Muscle layer of colon (tissue), 2 donors: ENCODE measurements at regions not wholly inside any gene's neighbourhood (a gene's known extent, or its start where the extent isn't known, plus 50 kb on each side); places are given as distances from the start of the nearest gene placed in this dataset.
"Not testable (repeated sequence)": the region's sequence is repeated elsewhere in the genome, so short reads cannot be mapped to it uniquely, and the experiment has no call there.

Experiments
- H3K27ac ChIP-seq: one replicate; pipeline ENCODE4 v1.7.0; 2013; ENCODE audit warnings: low read depth, mild to moderate bottlenecking, low read length, moderate library complexity
- H3K27me3 ChIP-seq, 2 donors: one replicate each; pipeline ENCODE4 v1.7.0; 2013; ENCODE audit warnings: low read length in 2 of 2, mild to moderate bottlenecking in 2 of 2; ENCODE audit not compliant: insufficient read depth in 2 of 2, control insufficient read depth in 1 of 2
- H3K36me3 ChIP-seq: one replicate; pipeline ENCODE4 v1.7.0; 2013; ENCODE audit warnings: mild to moderate bottlenecking, low read length; ENCODE audit not compliant: insufficient read depth
- H3K4me1 ChIP-seq: one replicate; pipeline ENCODE4 v1.7.0; 2013; ENCODE audit warnings: mild to moderate bottlenecking, low read length; ENCODE audit not compliant: insufficient read depth
- H3K4me3 ChIP-seq, 2 donors: one replicate each; pipeline ENCODE4 v1.7.0; 2013; ENCODE audit warnings: low read length in 2 of 2, low read depth in 1 of 2, mild to moderate bottlenecking in 1 of 2, moderate library complexity in 1 of 2
- H3K9ac ChIP-seq: one replicate; pipeline ENCODE4 v1.7.0; 2013; ENCODE audit warnings: low read length
- H3K9me3 ChIP-seq: one replicate; pipeline ENCODE4 v1.7.0; 2013; ENCODE audit warnings: mild to moderate bottlenecking, low read length
- donor health status: abdominal sarcoma.
- donor health status: Adenocarcinoma of cecum.

DNA sequence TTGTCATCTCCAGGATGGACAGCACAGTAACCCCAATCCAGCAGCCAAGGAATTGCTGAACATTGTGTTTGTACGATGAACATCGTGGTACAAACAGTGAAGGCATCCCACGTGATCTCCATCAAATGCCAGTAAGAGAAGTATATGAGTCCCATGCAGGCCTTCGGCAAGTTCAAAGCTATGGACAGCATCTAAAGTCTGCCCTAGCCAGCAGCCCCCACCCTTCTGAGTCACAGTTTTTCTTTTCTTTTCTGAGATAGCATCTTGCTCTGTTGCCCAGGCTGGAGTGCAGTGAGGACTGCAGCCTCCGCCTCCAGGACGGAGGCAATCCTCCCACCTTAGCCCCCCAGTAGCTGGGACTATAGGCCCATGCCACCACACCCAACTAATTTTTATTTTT lies 71.0 kb upstream of the SRD5A2 start:
- Histone ChIP-seq H3K27me3 (no peaks in the 10 kb centered on the region), H3K27ac (no peak overlapping the region), H3K4me3 (no peak overlapping the region), H3K36me3 (no peaks in the 10 kb centered on the region), H3K9ac (no peak overlapping the region), H3K4me1 (no peaks in the 10 kb centered on the region), H3K9me3 (no peaks in the 10 kb centered on the region)

DNA sequence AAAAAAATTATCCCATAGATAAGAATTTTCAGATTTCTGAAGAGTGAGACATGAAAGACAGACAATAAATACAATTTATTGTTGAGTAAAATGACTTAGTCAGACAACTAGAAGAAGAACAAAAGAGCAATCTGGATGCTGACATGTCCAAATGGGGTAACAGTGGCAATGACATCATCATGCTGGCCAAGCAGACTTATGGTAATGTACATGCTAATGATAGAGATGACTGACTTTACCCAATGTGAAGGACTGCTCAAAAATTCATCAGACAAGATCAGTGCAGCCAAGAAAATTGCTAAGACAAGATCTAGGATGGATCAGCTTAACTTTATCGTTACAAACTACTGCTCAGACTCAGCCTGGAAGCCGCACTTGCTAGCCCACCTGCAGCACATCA lies 70.5 kb upstream of the SRD5A2 start:
- Histone ChIP-seq H3K27me3 (no peaks in the 10 kb centered on the region), H3K4me3 (no peak overlapping the region)

DNA sequence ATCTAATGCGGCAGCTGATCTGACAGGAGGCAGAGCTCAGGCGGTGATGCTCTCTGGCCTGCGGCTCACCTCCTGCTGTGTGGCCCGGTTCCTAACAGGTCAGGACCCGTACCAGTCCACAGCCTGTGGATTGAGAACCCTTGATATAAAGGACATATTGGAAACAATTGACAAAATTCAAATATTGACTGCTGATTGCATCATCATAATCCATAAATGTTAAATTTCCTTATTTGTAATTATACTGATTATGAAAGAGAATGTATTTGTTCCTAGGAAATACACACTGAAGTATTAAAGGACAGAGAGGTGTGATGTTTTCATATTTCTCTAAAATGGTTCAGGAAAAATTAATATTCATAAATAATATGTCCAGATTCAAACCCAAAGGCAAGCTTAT lies 63.8 kb upstream of the SRD5A2 start:
- no peak overlapping the region for H3K4me3 ChIP-seq
- no peak overlapping the region for H3K27ac ChIP-seq

More for the DNA sequence above, 70.5 kb upstream of the SRD5A2 start:
- no peaks in the 10 kb centered on the region for H3K4me1 ChIP-seq
- H3K27ac ChIP-seq, result no peak overlapping the region
- H3K9me3 ChIP-seq, result no peaks in the 10 kb centered on the region
- H3K9ac ChIP-seq, result no peak overlapping the region
- no peaks in the 10 kb centered on the region for H3K36me3 ChIP-seq

DNA sequence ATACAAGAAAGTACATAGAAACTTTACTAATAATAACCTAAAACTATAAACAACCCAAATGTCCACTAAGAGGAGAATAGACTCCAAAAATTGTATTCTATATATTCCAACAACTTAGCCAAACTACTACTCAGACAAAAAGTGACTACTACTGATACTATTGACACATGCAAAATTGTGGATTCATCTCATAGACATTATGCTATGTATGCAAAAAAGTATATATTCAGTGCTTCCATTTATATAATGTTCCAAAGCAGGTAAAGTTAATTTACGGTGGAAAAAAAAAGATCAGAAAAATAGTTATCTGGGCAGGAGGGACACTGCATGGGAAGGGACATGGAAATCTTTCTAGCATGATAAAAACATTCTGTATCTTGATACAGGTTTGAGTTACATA lies 62.0 kb upstream of the SRD5A2 start:
- H3K9me3 ChIP-seq, result no peaks in the 10 kb centered on the region
- H3K36me3 ChIP-seq, result no peaks in the 10 kb centered on the region
- no peak overlapping the region for H3K9ac ChIP-seq
- H3K4me1 ChIP-seq, result no peaks in the 10 kb centered on the region
- H3K4me3 ChIP-seq, result no peak overlapping the region
- H3K27ac ChIP-seq, result no peak overlapping the region
- H3K27me3 ChIP-seq, result no peaks in the 10 kb centered on the region

More for the DNA sequence above, 63.8 kb upstream of the SRD5A2 start:
- Histone ChIP-seq H3K36me3 (no peaks in the 10 kb centered on the region), H3K27me3 (no peaks in the 10 kb centered on the region), H3K9me3 (no peaks in the 10 kb centered on the region), H3K9ac (no peak overlapping the region), H3K4me1 (no peaks in the 10 kb centered on the region)

DNA sequence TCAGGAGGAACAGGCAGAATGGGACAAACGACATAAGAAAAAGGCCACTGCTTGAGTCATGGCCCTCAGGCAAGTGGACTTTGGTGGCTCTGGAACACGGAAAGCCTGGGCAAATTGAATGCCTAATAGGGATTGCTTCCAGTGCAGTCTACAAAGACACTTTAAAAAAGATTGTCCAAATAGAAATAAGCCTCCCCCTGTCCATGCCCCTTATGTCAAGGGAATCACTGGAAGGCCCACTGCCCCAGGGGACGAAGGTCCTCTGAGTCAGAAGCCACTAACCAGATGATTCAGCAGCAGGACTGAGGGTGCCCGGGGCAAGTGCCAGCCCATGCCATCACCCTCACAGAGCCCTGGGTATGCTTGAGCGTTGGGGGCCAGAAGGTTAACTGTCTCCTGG lies 51.5 kb upstream of the SRD5A2 start:
- not testable (repeated sequence) for H3K9ac ChIP-seq, H3K9me3 ChIP-seq, H3K27ac ChIP-seq, H3K4me3 ChIP-seq, H3K27me3 ChIP-seq, H3K36me3 ChIP-seq, H3K4me1 ChIP-seq
